Vagina (tissue), 2 donors: ENCODE measurements at regions not wholly inside any gene's neighbourhood (a gene's known extent, or its start where the extent isn't known, plus 50 kb on each side); places are given as distances from the start of the nearest gene placed in this dataset.

Source experiments
- DNase-seq, 2 donors: peaks; one replicate each; pipeline ENCODE4 v3.0.0-alpha.2; 2017; ENCODE audit errors: extremely low spot score in 2 of 2
- H3K27ac ChIP-seq: fragments of 200-600 bp; sonication (generic); one replicate; pipeline ENCODE4 v1.5.1; 2019
- H3K27me3 ChIP-seq: fragments of 200-600 bp; sonication (generic); one replicate; pipeline ENCODE4 v1.5.1; 2019
- H3K36me3 ChIP-seq, 2 donors: fragments of 200-600 bp; sonication (generic); one replicate each; pipeline ENCODE4 v1.5.1; 2017 to 2019
- H3K4me1 ChIP-seq: fragments of 200-600 bp; sonication (generic); one replicate; pipeline ENCODE4 v1.5.1; 2019
- H3K4me3 ChIP-seq, 2 donors: fragments of 200-600 bp; sonication (generic); 1 replicate in 1 of 2; 2 replicates in 1 of 2; pipeline ENCODE4 v1.5.1; 2016 to 2019
- H3K9me3 ChIP-seq: fragments of 200-600 bp; sonication (generic); one replicate; pipeline ENCODE4 v1.5.1; 2019
- POLR2A ChIP-seq, 2 donors: fragments of 450-650 bp; IDR thresholded peaks; one replicate each; pipeline ENCODE4 v1.6.1; 2017; ENCODE audit warnings: antibody characterized with exemption in 2 of 2, mild to moderate bottlenecking in 2 of 2, moderate library complexity in 2 of 2
- POLR2AphosphoS5 ChIP-seq, 2 donors: sonication (generic); formaldehyde crosslinking; IDR thresholded peaks; one replicate each; pipeline ENCODE4 v1.9.0; 2017; ENCODE audit warnings: antibody characterized with exemption in 2 of 2, mild to moderate bottlenecking in 2 of 2, low read depth in 1 of 2; ENCODE audit not compliant: insufficient read depth in 1 of 2
- intact Hi-C: fragments of 100-400 bp; cut with DNase I; formaldehyde crosslinking; loops from one replicate; pipeline ENCODE4 v1.15.1; 2023
- TF ChIP-seq, protein P1 (sequence below), 3 experiments: fragments of 450-650 bp in 2 of 3; fragments of 200-600 bp in 1 of 3; sonication (generic) in 1 of 3; IDR thresholded peaks; one replicate each; pipeline ENCODE4 v1.5.1; 2017 to 2019; ENCODE audit warnings: antibody characterized with exemption in 3 of 3, mild to moderate bottlenecking in 2 of 3, moderate library complexity in 2 of 3

DNA sequence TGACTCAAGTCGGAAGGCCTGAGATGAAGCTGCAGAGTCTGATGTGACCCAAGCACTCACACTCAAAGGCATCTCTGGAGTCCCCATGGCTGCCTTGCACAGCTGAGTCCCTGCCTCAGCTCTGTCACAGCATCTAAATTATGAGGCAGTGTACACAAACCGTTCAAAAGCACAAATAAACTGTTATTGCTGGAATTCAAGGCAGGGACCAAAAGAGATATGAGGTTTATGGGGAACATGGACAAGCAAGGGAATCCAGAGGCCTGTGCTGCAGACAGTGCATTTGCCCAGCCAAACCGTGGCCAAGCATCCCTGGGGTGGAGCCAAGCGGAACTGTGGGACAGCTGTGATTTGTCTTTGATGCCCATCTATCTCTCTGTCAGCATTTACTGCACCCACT lies 91.3 kb downstream of the RPS29 start:
- DNase-seq, result no peak
- intact Hi-C loops, result no loop called here
- Histone ChIP-seq H3K27ac (no peak overlapping the region), H3K27me3 (no peaks in the 10 kb centered on the region), H3K4me1 (no peaks in the 10 kb centered on the region), H3K36me3 (no peaks in the 10 kb centered on the region), H3K9me3 (no peaks in the 10 kb centered on the region), H3K4me3 (no peak overlapping the region)
- TF ChIP-seq POLR2AphosphoS5 (IDR thresholded peaks at IDR 0.05; ENCODE audit: insufficient read depth in 1 of 2, low read depth in 1 of 2), result no peak
- TF ChIP-seq, protein P1, sequence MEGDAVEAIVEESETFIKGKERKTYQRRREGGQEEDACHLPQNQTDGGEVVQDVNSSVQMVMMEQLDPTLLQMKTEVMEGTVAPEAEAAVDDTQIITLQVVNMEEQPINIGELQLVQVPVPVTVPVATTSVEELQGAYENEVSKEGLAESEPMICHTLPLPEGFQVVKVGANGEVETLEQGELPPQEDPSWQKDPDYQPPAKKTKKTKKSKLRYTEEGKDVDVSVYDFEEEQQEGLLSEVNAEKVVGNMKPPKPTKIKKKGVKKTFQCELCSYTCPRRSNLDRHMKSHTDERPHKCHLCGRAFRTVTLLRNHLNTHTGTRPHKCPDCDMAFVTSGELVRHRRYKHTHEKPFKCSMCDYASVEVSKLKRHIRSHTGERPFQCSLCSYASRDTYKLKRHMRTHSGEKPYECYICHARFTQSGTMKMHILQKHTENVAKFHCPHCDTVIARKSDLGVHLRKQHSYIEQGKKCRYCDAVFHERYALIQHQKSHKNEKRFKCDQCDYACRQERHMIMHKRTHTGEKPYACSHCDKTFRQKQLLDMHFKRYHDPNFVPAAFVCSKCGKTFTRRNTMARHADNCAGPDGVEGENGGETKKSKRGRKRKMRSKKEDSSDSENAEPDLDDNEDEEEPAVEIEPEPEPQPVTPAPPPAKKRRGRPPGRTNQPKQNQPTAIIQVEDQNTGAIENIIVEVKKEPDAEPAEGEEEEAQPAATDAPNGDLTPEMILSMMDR (IDR thresholded peaks at IDR 0.05), result no peak
- no peak for TF ChIP-seq POLR2A (IDR thresholded peaks at IDR 0.05)

DNA sequence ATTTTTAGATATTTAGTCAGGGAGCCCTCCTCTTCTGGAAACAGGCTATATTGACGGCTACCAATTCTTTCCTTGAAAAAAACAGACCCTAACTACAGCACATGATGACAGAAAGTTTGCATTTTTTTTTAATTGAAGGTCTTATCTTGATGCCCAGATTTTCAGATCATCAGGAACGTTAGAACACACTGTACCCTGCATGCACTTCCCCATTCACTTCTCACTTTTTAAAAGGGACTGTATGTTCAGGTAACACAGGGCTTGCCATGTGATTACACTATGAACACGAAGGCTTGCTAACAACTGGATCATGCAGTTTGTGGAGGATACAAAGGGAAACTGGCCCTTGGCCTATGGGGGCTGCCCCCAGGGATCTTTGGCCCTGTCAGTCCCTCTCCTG lies 92.6 kb downstream of the RPS29 start:
- Histone ChIP-seq H3K4me1 (no peaks in the 10 kb centered on the region), H3K36me3 (no peaks in the 10 kb centered on the region), H3K4me3 (no peak overlapping the region), H3K9me3 (no peaks in the 10 kb centered on the region), H3K27me3 (no peaks in the 10 kb centered on the region), H3K27ac (no peak overlapping the region)
- intact Hi-C loops, result no loop called here
- TF ChIP-seq POLR2AphosphoS5 (IDR thresholded peaks at IDR 0.05; ENCODE audit: insufficient read depth in 1 of 2, low read depth in 1 of 2), result no peak
- TF ChIP-seq, protein P1 (IDR thresholded peaks at IDR 0.05), result no peak
- no peak for TF ChIP-seq POLR2A (IDR thresholded peaks at IDR 0.05)
- no peak for DNase-seq

DNA sequence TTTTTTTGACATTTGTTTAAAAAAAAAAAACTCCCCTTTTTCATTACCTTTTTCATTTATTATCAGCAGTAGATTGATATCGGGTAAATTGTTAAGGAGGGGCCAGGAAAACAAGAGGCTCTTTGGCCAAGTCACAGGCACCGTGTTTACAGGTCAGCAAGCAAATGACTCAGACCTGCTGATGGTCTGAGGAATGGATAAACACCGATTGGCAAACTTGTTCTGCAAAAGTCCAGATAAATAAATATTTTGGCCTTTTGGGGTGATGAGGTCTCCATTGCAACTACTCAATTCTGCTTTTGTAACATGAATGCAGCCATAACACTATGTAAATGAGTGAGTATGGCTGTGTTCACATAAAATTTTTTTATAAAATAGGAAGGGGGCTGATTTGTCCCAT lies 94.0 kb downstream of the RPS29 start:
- TF ChIP-seq, protein P1 (IDR thresholded peaks at IDR 0.05), result no peak
- no peak for TF ChIP-seq POLR2A (IDR thresholded peaks at IDR 0.05)
- no peak for TF ChIP-seq POLR2AphosphoS5 (IDR thresholded peaks at IDR 0.05; ENCODE audit: insufficient read depth in 1 of 2, low read depth in 1 of 2)
- intact Hi-C loops, result no loop called here
- H3K4me1 ChIP-seq, result no peaks in the 10 kb centered on the region

DNA sequence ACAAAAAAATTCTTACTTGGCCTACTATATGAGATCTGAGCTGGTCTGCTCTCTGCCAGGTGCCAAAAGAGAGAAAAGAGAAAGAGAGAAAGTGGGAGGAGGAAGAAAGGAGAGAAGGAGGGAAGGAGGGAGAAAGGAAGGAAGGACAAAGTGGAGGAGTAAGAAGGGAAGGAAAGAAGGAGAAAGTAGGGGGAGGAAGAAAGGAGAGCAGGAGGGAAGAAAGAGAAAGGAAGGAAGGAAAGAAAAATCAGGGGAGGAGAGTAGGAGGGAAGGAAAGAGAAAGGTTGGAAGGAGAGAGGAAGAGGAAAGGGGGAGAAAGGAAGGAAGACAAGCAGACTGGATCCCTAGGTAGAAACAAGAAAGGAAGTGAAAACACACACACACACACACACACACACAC lies 96.8 kb downstream of the RPS29 start:
- intact Hi-C loops, result no loop called here
- H3K27ac ChIP-seq, result no peak overlapping the region

More for the DNA sequence above, 94.0 kb downstream of the RPS29 start:
- no peaks in the 10 kb centered on the region for H3K9me3 ChIP-seq
- H3K4me3 ChIP-seq, result no peak overlapping the region
- H3K36me3 ChIP-seq, result no peaks in the 10 kb centered on the region
- H3K27ac ChIP-seq, result no peak overlapping the region
- no peaks in the 10 kb centered on the region for H3K27me3 ChIP-seq
- no peak for DNase-seq

DNA sequence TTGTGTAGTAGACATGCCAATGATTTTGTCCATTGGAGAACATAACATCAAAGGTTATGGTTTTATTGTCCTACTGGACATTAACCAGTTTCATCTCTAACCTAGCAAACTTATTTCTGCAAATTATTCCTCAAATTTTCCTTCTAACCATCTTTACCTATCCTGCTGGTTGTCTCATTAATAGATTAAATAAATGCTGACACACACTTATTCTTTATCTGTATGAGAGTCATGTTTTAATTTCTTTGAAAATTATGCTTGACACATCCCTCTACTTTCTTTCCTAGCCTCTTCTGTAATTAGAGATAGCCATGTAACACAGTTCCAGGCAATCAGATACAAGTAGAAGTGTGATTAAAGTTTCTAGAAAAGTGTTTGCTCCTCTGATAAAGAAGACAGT lies 98.9 kb downstream of the RPS29 start:
- TF ChIP-seq POLR2AphosphoS5 (IDR thresholded peaks at IDR 0.05; ENCODE audit: insufficient read depth in 1 of 2, low read depth in 1 of 2) (no peak), POLR2A (IDR thresholded peaks at IDR 0.05) (no peak)
- TF ChIP-seq, protein P1 (IDR thresholded peaks at IDR 0.05), result no peak
- no peaks in the 10 kb centered on the region for H3K4me1 ChIP-seq
- intact Hi-C loops, result no loop called here
- H3K36me3 ChIP-seq, result no peaks in the 10 kb centered on the region
- H3K4me3 ChIP-seq, result no peak overlapping the region
- H3K27me3 ChIP-seq, result no peaks in the 10 kb centered on the region
- no peak overlapping the region for H3K27ac ChIP-seq
- no peak for DNase-seq
- no peaks in the 10 kb centered on the region for H3K9me3 ChIP-seq

More for the DNA sequence above, 96.8 kb downstream of the RPS29 start:
- Histone ChIP-seq H3K4me3 (no peak overlapping the region), H3K9me3 (no peaks in the 10 kb centered on the region), H3K27me3 (no peaks in the 10 kb centered on the region), H3K4me1 (no peaks in the 10 kb centered on the region), H3K36me3 (no peaks in the 10 kb centered on the region)
- DNase-seq, result no peak
- TF ChIP-seq POLR2AphosphoS5 (IDR thresholded peaks at IDR 0.05; ENCODE audit: insufficient read depth in 1 of 2, low read depth in 1 of 2), result no peak
- TF ChIP-seq, protein P1 (IDR thresholded peaks at IDR 0.05), result no peak
- TF ChIP-seq POLR2A (IDR thresholded peaks at IDR 0.05), result no peak
